OCI-LY7 (cell line): ENCODE measurements at regions not wholly inside any gene's neighbourhood (a gene's known extent, or its start where the extent isn't known, plus 50 kb on each side); places are given as distances from the start of the nearest gene placed in this dataset.

Source experiments
- CTCF ChIP-seq: fragments of 200-600 bp; sonication (generic); conservative IDR thresholded peaks from 2 replicates; pipeline ENCODE4 v1.5.1; 2014; ENCODE audit warnings: mild to moderate bottlenecking, antibody characterized with exemption, low read length, moderate library complexity, mixed read lengths
- EZH2phosphoT487 ChIP-seq: fragments of 200-600 bp; sonication (generic); IDR thresholded peaks from 2 replicates; pipeline ENCODE4 v1.6.1; 2018; ENCODE audit warnings: low read depth, borderline replicate concordance, mild to moderate bottlenecking, mixed run types, antibody characterized with exemption, low read length, moderate library complexity, mixed read lengths

- TF ChIP-seq CTCF (no peak), EZH2phosphoT487 (no peak)
Observed at GRCh38 chr4:25560605-25561004, 95.0 kb upstream of the SLC34A2 start.
